GM19035 (cell line): ENCODE measurements at regions not wholly inside any gene's neighbourhood (a gene's known extent, or its start where the extent isn't known, plus 50 kb on each side); places are given as distances from the start of the nearest gene placed in this dataset.

ENCODE experiments used
- ATAC-seq: cut with Tn5 transposase; IDR thresholded peaks from one replicate; pipeline ENCODE4 v1.9.1; 2021; ENCODE audit not compliant: unreplicated experiment

DNA sequence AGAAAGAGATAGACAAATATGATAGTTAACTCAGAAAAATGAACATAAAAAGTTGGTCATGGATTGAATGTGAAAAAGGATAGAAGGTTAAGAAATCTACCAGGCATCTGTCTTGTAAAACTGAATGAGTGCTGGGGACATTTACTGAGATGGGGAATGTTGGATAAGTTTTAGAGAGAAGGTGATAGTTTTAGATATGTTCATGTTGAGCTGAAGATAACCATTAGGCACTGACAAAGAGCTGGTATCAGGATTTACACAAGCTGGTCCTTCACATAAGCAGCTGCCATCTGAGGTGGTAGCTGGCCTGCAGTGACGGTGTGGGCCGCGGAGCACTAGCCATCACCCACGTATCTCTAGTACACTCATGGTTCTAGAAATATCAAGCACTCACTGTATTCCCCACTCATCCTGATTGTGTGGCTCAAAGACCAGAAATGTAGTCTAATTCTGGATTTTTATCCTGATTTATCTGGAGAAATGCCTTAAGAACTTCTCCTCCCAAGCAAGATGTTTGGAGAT is 194.4 kb upstream of the KCNJ16 start:
- no peak for ATAC-seq

DNA sequence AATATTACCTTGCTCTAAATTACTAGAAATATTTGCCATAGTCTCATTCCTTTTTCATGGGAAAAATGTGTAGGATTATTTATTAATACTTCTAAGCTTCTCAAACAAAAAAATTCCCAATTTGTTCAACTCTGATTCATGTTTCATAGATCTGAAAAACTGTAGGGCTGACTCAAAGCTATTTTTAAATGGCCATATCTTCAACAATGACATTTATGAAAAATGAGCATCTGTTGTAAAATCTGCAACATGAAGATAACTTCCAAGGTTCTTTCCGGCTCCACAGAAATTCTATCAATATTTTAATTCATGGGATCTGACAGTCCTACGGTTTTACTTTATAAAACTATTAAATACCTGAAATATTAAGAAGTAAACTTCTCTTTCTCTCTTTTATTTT is 192.7 kb upstream of the KCNJ16 start:
- no peak for ATAC-seq

DNA sequence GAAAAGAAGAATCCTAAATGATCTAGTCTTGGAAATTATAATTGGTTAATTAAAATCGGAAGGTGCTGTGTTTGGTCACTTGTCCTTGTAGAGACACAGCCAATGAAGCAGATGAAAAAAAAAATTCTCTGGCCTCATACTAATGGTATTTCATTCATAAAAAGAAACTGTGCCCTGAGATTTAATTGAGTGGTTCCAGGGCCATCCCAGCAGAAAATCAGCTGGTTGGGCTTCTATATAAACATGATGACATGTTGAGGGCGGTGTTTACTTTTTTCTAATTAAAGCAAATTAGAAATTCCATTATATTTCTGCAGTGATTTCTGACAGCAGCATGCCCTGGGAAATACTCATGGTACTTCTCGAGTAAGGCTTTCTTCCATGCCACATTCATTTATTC is 191.9 kb upstream of the KCNJ16 start:
- ATAC-seq, result no peak

GRCh38 chr17:69884356-69884755 is 190.7 kb upstream of the KCNJ16 start:
- no peak for ATAC-seq

DNA sequence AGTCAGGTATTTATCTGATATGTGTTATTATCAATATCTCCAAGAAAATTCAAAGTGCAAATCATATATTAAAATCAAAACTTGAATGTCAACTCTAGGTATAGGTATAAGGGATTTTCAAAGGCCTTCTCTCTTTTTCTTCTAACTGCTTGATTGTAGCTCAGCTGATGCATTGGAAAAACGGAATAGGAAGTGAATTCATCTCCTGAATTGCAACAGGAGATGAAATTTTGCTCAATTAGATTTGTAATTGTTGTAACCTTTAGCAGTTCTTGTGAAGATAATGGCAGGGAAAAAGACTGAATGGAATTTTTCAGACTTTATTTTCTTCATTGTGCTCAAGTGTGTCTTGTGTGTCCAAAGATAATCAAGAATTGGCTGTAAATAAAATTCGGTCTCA is 190.2 kb upstream of the KCNJ16 start:
- ATAC-seq, result no peak

- ATAC-seq, result no peak
Observed at GRCh38 chr17:69898601-69899000, 176.4 kb upstream of the KCNJ16 start.

GRCh38 chr17:69900101-69900500 is 174.9 kb upstream of the KCNJ16 start:
- ATAC-seq, result no peak

DNA sequence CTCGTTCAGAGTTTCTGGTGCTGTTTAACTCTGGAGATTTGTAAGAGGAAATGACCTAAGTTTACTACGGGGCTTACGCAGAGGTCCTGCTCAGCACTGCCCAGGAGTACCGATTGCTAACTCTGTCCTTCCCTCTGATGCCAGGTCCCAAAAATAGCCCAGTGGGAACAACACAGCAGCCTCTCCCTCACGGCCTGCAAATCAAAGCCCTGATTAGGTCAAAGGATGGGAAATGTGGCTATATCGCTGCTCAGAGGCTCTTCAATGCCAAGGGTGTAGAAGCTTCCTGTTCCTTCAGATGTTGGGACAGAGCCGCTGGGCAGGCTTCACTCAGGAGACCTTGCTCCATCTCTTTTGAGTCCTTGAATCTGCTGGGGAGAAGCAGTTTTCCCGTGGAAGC is 174.2 kb upstream of the KCNJ16 start:
- no peak for ATAC-seq

GRCh38 chr17:69906306-69906705 is 168.7 kb upstream of the KCNJ16 start:
- no peak for ATAC-seq

- ATAC-seq, result no peak
Observed at GRCh38 chr17:69907132-69907847, 167.7 kb upstream of the KCNJ16 start.

DNA sequence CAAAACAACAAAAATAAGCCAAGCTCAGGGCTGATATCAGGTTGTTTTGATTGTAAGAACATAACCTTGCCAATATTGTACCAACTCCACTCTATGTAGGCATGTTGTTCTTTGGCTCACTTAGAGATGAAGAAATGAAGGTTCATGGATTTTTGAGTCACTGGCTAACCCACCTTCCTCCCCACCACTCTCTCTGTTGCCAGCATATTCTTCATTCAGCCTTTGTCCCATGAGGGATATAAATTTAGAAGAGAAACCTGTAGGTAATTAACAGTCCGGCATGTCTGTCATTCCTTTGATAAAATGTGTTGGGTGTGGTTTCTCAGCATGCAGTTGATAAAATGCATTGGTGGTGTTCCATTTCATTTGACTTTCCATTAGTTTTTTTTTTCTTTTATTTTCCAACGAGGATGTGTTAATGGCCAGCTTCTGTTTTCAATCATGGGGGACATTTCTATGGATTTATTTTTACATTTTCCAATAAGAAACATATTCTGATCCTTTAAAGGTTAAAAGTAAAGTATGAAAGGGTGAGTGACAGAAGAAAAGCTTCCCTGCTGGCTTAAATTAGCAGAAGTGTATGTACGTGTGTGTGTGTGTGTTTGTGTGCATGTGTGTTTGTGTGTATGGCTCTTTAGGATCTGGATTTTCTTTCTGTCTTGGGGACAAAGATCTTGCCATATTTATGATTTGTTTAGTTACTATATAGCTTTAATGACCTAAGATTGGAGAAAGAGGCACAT is 166.2 kb upstream of the KCNJ16 start:
- no peak for ATAC-seq

DNA sequence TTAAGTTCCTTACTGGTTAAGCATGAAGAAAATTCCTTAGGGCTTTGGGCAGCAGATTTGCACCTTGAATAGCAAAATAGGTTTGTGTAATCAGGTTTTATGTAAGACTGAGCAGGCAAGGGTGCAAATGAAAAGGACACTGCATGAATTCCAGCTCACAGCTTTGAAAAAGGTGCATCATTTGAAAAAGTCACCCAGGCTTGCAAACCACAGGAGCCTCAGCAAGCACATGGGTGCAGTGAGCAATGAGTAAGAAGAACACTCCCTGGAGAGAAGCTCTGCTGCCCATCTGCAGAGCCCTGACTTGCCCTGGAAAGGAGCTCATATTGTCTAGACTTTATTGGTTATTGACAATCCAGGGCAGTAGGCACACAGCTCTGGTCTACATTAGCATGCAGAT is 165.6 kb upstream of the KCNJ16 start:
- ATAC-seq, result no peak

DNA sequence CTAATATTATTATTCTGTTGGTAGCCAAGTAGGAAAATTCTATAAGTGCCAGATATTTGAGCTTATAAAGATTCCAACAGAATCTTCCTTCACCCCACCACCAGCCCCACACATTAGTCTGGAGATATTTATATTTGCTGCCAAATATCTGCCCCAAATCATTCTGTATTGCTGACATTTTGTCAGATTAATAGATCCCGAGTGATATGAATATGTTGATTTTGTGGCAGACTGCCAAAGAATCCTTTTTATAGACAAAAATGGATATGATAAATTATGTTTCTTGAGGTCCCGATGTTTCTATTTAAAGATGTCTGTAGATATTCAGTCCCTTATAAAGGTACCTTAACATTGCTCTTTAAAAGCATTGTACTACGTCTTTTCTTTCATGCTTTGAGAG is 162.2 kb upstream of the KCNJ16 start:
- no peak for ATAC-seq

DNA sequence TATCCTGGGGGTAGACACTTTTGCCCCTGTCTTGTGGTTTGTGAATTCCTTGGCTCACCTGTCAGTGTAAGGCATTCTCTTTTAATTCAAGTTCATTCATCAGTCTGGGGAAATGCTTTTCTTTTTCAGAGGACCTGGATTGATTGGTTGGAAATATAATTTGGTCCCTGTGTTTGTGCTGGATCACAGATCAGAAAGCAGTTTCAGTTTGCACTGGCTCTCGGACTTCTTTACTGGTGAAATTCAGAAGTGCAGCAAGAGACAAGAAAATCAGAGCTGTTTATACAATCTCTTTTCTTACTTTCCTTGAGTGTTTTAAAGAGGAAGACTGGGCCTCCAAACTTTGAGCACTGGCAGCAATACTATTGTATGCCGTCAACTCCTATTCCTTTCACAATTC is 161.8 kb upstream of the KCNJ16 start:
- no peak for ATAC-seq

DNA sequence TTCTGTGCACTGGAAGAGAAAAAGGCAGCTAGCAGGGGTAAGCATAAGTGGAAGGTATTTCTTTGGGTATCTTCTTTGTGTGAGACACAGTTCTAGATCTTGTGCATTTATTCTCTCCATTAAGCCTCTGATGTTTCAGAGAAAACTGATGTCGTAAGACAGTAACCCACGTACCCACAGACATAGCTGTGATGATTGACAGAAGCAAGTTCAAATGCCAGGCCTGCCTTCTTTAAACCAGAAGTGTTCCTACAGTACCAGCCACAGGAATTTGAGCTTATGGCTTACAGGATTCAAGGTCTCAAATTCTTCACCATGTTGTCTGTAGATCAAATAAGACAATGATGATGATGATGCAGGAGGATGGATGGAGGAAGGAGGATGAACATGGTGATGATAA is 161.4 kb upstream of the KCNJ16 start:
- ATAC-seq, result no peak

GRCh38 chr17:69914520-69914919 is 160.5 kb upstream of the KCNJ16 start:
- ATAC-seq, result no peak

- no peak for ATAC-seq
Observed at GRCh38 chr17:69916761-69917160, 158.3 kb upstream of the KCNJ16 start.

- no peak for ATAC-seq
Observed at GRCh38 chr17:69918164-69918563, 156.9 kb upstream of the KCNJ16 start.

DNA sequence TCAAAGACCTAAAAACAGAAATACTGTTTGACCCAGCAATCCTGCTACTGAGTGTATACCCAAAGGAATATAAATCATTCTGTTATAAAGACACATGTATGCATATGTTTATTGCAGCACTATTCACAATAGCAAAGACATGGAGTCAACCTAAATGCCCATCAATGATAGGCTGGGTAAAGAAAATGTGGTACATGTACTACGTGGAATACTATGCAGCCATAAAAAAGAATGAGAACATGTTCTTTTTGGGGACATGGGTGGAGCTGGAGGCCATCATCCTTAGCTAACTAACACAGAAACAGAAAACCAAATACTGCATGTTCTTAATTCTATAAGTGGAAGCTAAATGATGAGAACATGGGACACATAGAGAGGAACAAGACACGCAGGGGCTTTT is 155.2 kb upstream of the KCNJ16 start:
- ATAC-seq, result no peak

DNA sequence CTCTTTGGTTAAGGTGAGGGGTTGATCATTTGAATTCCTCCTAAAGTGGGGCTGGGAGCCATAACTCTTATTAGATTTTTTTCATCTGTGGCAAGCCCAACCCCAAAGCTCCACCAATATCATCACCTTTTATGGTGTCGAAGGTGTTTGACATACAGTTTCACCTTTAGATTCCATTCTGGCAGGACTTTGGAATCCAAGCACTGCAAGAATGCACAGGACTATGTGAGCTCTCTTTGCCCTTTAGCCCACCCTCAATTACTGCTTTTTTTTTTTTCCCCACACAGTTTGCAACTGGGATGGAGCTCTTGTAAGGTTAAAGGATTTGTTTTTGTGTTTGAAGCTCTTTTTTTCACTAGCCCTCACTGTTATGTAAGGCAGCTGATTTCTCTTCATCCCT is 154.0 kb upstream of the KCNJ16 start:
- no peak for ATAC-seq

- ATAC-seq, result no peak
Observed at GRCh38 chr17:69928611-69929010, 146.4 kb upstream of the KCNJ16 start.

DNA sequence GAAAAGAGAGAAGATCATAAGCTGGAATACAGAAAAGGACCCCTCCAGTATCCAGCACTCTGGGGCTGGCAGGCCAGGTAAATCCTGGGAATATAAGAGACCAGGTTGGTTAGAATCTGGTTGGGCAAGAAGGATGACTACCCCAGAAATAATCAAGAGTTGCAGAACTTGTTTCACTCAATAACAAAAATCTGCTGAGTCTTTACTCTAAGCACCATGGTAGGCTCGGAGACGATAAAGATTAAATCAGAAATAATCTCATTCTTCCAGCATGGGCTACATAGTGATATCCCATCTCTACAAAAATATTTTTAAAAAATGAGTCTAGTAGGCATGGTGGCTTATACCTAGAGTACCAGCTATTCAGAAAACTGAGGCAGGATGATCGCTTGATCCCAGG is 138.0 kb upstream of the KCNJ16 start:
- no peak for ATAC-seq

GRCh38 chr17:69943058-69943457 is 132.0 kb upstream of the KCNJ16 start:
- no peak for ATAC-seq
